ENCODE measurements at regions not wholly inside any gene's neighbourhood (a gene's known extent, or its start where the extent isn't known, plus 50 kb on each side); places are given as distances from the start of the nearest gene placed in this dataset.

DNA sequence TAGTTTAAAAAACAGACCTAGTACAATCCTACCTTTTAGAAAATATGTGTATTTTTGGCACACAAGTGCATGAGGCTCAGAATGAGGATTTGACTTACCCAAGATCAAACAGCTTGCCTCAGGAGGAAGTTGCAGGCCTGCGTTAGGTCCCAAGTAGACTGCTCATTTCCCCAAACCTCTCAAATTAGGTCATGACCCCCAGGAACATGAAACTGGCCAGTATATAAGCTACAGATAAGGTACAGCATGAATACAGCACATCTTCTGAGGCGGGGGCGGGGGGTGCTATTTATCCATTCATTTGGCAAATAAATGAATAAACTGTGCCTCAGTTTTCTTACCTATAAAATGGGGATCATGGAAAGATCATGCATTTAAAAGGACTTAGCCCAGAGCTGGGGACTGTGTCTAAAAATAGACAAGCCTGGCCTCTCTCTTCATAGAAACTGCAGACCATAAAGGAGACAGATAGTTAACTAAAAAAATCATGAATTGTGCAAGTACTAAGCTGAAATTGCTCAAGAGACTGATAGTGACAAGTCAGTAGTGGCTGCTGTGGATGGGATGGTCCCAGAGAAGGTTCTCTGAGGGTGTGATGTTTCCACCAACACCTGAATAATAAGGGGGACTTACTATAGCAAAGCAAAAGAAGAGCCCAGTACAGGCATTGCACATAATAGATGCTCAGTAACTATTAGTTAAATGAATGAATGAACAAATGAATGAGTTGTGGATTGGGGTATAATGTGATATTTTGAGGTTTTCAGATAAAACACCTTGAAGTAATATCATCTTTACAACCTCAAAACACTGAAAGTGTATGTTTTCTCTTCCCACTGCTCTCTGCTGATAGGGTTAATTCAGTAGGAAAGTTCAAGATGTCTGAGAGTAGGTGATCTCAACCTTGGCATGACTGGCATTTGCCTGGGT lies 258.5 kb upstream of the PROK2 start:
- H3K27ac ChIP-seq (ENCODE audit: insufficient read depth, low read length, poor library complexity, severe bottlenecking): no peak overlapping the region
- DNase-seq (no peak), ATAC-seq (ENCODE audit: low read depth in 2 of 2) (no peak)
- Mint-ChIP-seq H3K4me3 (no peak overlapping the region), H3K36me3 (no peaks in the 10 kb centered on the region), H3K9me3 (no peaks in the 10 kb centered on the region), H3K27ac (no peak overlapping the region), H3K4me1 (no peaks in the 10 kb centered on the region), H3K27me3 (peaks cover 14% of the 10 kb centered on the region)
- no peaks in the 10 kb centered on the region for H3K9me3 ChIP-seq (ENCODE audit: control insufficient read depth in 2 of 2, low read length in 2 of 2)
- H3K4me1 ChIP-seq (ENCODE audit: control insufficient read depth, insufficient read depth, low read length, poor library complexity, severe bottlenecking): no peaks in the 10 kb centered on the region
- no peaks in the 10 kb centered on the region for H3K36me3 ChIP-seq (ENCODE audit: control insufficient read depth, insufficient read depth, low read length)
- no peaks in the 10 kb centered on the region for H3K27me3 ChIP-seq (ENCODE audit: control insufficient read depth, insufficient read depth, low read length)
- no peak overlapping the region for H3K4me3 ChIP-seq (ENCODE audit: low read depth, low read length)

DNA sequence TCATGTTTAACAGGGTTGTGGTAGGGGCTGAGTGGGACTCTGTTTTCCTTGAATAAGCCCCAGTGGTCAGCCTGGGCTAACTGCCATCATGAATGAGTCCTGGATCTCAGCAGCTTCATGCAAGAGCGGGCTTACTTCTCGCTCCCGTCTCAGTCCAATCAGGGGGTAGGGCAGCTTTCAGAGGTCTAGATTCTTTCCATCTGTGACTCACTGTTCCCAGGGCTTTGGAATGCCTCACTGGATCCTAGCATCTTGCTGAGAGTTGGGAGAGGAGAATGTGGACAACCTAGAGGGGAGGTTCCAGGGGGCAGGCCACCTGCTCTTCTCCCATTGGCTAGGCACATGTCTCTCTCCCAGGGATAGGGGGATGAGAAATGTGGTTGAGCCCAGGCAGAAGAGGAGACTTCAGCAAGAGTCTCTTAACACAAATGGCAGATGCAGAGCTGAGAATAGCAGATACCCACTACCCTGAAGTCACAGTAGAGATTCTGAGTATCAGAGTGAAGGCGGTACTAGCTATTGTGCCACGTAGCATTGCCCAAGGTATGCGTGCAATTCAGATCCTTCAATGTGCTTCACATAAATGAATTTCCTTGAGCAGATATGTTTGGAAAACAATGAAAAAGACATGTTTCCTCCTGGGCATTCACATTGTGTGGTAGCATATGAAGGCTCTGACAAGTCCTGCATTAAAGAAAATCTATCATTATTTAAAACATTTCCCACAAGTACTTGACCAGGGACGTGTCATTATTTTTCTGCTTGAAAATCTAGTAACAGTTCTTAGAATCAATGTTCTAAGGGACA lies 257.7 kb upstream of the PROK2 start:
- H3K36me3 Mint-ChIP-seq: no peaks in the 10 kb centered on the region
- no peak for DNase-seq
- H3K27ac Mint-ChIP-seq: no peak overlapping the region

DNA sequence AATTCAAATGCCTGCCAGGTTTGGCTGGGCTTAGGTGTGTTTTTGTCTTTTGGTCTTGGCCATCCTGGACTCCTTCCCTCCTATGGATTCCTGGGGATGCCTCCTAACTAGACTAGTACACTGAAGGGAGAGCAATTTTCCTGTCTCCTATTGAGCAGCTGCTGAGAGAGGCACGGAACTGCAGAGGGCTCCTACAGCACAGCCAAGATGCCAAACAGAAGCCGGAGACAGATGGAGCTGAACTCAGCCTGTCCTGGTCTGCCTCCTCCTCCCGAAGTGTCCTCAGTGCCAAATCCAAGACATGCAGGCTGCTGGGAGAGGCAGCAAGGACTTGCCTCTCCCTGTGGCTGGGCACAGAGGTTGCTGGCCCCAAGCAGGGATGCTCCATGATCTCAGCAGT lies 256.6 kb upstream of the PROK2 start:
- no peaks in the 10 kb centered on the region for H3K36me3 ChIP-seq (ENCODE audit: control insufficient read depth, insufficient read depth, low read length)
- peaks cover 18% of the 10 kb centered on the region for H3K27me3 Mint-ChIP-seq
- H3K9me3 Mint-ChIP-seq: peaks cover 0 to 3% (median 0%) of the 10 kb centered on the region in 7 donors
- no peaks in the 10 kb centered on the region for H3K36me3 Mint-ChIP-seq
- no peaks in the 10 kb centered on the region for H3K4me1 ChIP-seq (ENCODE audit: control insufficient read depth, insufficient read depth, low read length, poor library complexity, severe bottlenecking)
- H3K4me3 Mint-ChIP-seq: no peak overlapping the region
- DNase-seq (no peak), ATAC-seq (ENCODE audit: low read depth in 2 of 2) (no peak)
- no peak overlapping the region for H3K4me3 ChIP-seq (ENCODE audit: low read depth, low read length)
- H3K27ac ChIP-seq (ENCODE audit: insufficient read depth, low read length, poor library complexity, severe bottlenecking): no peak overlapping the region
- H3K27me3 ChIP-seq (ENCODE audit: control insufficient read depth, insufficient read depth, low read length): no peaks in the 10 kb centered on the region
- H3K4me1 Mint-ChIP-seq: no peaks in the 10 kb centered on the region
- no peak overlapping the region for H3K27ac Mint-ChIP-seq
- no peaks in the 10 kb centered on the region for H3K9me3 ChIP-seq (ENCODE audit: control insufficient read depth in 2 of 2, low read length in 2 of 2)

More for the DNA sequence above, 257.7 kb upstream of the PROK2 start:
- peaks cover 18% of the 10 kb centered on the region for H3K27me3 Mint-ChIP-seq
- Histone ChIP-seq H3K9me3 (ENCODE audit: control insufficient read depth in 2 of 2, low read length in 2 of 2) (no peaks in the 10 kb centered on the region), H3K27me3 (ENCODE audit: control insufficient read depth, insufficient read depth, low read length) (no peaks in the 10 kb centered on the region), H3K27ac (ENCODE audit: insufficient read depth, low read length, poor library complexity, severe bottlenecking) (no peak overlapping the region), H3K4me3 (ENCODE audit: low read depth, low read length) (no peak overlapping the region), H3K4me1 (ENCODE audit: control insufficient read depth, insufficient read depth, low read length, poor library complexity, severe bottlenecking) (no peaks in the 10 kb centered on the region), H3K36me3 (ENCODE audit: control insufficient read depth, insufficient read depth, low read length) (no peaks in the 10 kb centered on the region)
- H3K4me1 Mint-ChIP-seq: no peaks in the 10 kb centered on the region
- H3K4me3 Mint-ChIP-seq: no peak overlapping the region
- peaks cover 0 to 1% (median 0%) of the 10 kb centered on the region in 7 donors for H3K9me3 Mint-ChIP-seq
- ATAC-seq (ENCODE audit: low read depth in 2 of 2): no peak

DNA sequence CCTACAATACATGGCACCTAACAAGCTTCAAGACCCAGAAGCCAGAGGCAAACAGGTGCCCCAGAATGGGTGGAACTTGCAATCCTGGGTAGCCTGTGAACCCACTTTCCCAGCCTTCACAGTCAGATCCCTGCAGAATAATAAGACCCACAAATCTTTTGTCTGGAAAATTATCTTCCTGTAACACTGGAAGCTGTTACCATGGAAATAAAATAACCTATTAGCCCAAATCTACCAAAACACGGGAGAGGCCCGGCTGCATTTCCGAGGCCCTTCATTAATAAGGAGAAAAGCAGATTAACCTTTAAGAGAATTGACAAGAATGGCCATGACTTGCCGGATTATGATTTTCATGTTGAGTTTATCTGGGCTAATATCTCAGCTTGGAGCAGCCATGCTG lies 256.1 kb upstream of the PROK2 start:
- Histone ChIP-seq H3K36me3 (ENCODE audit: control insufficient read depth, insufficient read depth, low read length) (no peaks in the 10 kb centered on the region), H3K4me1 (ENCODE audit: control insufficient read depth, insufficient read depth, low read length, poor library complexity, severe bottlenecking) (no peaks in the 10 kb centered on the region), H3K27ac (ENCODE audit: insufficient read depth, low read length, poor library complexity, severe bottlenecking) (no peak overlapping the region), H3K4me3 (ENCODE audit: low read depth, low read length) (no peak overlapping the region), H3K27me3 (ENCODE audit: control insufficient read depth, insufficient read depth, low read length) (no peaks in the 10 kb centered on the region), H3K9me3 (ENCODE audit: control insufficient read depth in 2 of 2, low read length in 2 of 2) (no peaks in the 10 kb centered on the region)
- H3K36me3 Mint-ChIP-seq: no peaks in the 10 kb centered on the region
- no peak overlapping the region for H3K27ac Mint-ChIP-seq
- peaks cover 0 to 3% (median 0%) of the 10 kb centered on the region in 7 donors for H3K9me3 Mint-ChIP-seq
- H3K4me3 Mint-ChIP-seq: no peak overlapping the region
- no peaks in the 10 kb centered on the region for H3K4me1 Mint-ChIP-seq
- no peak for ATAC-seq (ENCODE audit: low read depth in 2 of 2)
- peaks cover 18% of the 10 kb centered on the region for H3K27me3 Mint-ChIP-seq
- DNase-seq: no peak

DNA sequence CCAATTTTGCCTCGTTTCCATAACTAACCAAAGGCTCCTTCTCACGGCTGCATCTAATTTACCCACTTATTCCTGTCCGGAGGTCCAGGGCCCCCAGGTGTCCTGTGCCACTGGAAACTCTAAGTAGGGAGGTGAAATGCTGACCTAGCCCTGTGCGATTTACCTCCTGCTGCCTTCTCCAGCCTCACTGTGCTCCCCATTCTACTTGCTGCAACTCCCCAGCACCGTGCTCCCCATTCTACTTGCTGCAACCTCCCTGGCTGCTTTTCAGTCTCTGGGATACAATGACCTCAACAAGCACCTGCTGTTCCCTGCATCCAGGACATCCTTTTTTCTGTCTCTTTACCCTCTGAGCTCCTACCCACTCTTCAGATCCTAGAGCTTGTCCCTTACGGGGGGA lies 254.7 kb upstream of the PROK2 start:
- Histone ChIP-seq H3K36me3 (ENCODE audit: control insufficient read depth, insufficient read depth, low read length) (no peaks in the 10 kb centered on the region), H3K27ac (ENCODE audit: insufficient read depth, low read length, poor library complexity, severe bottlenecking) (no peak overlapping the region), H3K9me3 (ENCODE audit: control insufficient read depth in 2 of 2, low read length in 2 of 2) (no peaks in the 10 kb centered on the region), H3K4me3 (ENCODE audit: low read depth, low read length) (no peak overlapping the region), H3K27me3 (ENCODE audit: control insufficient read depth, insufficient read depth, low read length) (no peaks in the 10 kb centered on the region), H3K4me1 (ENCODE audit: control insufficient read depth, insufficient read depth, low read length, poor library complexity, severe bottlenecking) (no peaks in the 10 kb centered on the region)
- no peak for ATAC-seq (ENCODE audit: low read depth in 2 of 2)
- H3K9me3 Mint-ChIP-seq: peaks cover 0 to 3% (median 0%) of the 10 kb centered on the region in 7 donors
- no peak for DNase-seq
- H3K36me3 Mint-ChIP-seq: no peaks in the 10 kb centered on the region
- H3K4me3 Mint-ChIP-seq: no peak overlapping the region
- H3K27me3 Mint-ChIP-seq: peaks cover 18% of the 10 kb centered on the region
- no peak overlapping the region for H3K27ac Mint-ChIP-seq
- H3K4me1 Mint-ChIP-seq: no peaks in the 10 kb centered on the region

DNA sequence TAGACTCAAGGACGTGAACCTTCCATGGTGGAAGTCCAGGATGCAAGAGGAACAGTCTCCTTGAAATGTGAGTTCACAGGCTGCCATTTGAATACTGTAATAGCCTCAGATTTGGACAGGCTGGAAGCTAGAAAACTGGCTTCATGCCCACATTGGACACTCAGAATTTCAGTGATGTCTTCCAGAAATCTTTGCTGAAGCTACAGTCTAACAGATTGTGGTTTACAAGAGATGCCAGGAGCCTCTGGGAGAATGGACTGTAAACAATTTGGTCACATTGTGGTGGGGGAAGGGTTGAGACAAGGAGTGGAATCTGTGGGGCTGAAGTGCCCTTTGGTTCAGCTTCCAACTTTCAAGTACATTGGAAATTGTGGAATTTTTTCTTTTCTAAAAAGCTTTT lies 252.0 kb upstream of the PROK2 start:
- Histone ChIP-seq H3K27ac (ENCODE audit: insufficient read depth, low read length, poor library complexity, severe bottlenecking) (no peak overlapping the region), H3K4me1 (ENCODE audit: control insufficient read depth, insufficient read depth, low read length, poor library complexity, severe bottlenecking) (no peaks in the 10 kb centered on the region), H3K36me3 (ENCODE audit: control insufficient read depth, insufficient read depth, low read length) (no peaks in the 10 kb centered on the region), H3K9me3 (ENCODE audit: control insufficient read depth in 2 of 2, low read length in 2 of 2) (no peaks in the 10 kb centered on the region), H3K4me3 (ENCODE audit: low read depth, low read length) (no peak overlapping the region), H3K27me3 (ENCODE audit: control insufficient read depth, insufficient read depth, low read length) (no peaks in the 10 kb centered on the region)
- no peak for ATAC-seq (ENCODE audit: low read depth in 2 of 2)
- no peak for DNase-seq
- peak overlapping the region in 1 of 4 donors; percentile 47 for H3K4me3 Mint-ChIP-seq
- H3K36me3 Mint-ChIP-seq: no peaks in the 10 kb centered on the region
- peaks cover 17% of the 10 kb centered on the region for H3K27me3 Mint-ChIP-seq
- H3K27ac Mint-ChIP-seq: no peak overlapping the region
- H3K9me3 Mint-ChIP-seq: peaks cover 0 to 4% (median 0%) of the 10 kb centered on the region in 7 donors
- no peaks in the 10 kb centered on the region for H3K4me1 Mint-ChIP-seq

DNA sequence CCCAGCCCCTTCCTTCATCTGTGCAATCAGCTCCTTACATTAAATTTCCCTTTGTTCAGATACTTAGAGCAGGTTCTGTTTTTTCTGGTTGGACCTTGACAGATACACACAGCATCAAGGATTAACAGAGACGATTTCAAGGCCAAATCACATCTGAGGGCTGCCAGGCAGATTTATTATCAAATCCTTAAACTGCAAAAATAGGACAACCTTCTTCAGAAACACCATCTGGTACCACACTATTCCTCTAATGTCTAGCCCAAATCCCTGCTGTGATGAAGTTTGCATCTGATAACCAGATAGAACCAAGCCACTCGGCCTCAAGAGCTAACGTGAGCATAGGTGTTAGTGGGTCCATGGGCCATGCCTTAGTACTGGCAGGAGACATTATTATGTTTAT lies 250.7 kb upstream of the PROK2 start:
- Histone ChIP-seq H3K36me3 (ENCODE audit: control insufficient read depth, insufficient read depth, low read length) (no peaks in the 10 kb centered on the region), H3K9me3 (ENCODE audit: control insufficient read depth in 2 of 2, low read length in 2 of 2) (no peaks in the 10 kb centered on the region), H3K27me3 (ENCODE audit: control insufficient read depth, insufficient read depth, low read length) (no peaks in the 10 kb centered on the region), H3K4me1 (ENCODE audit: control insufficient read depth, insufficient read depth, low read length, poor library complexity, severe bottlenecking) (no peaks in the 10 kb centered on the region), H3K27ac (ENCODE audit: insufficient read depth, low read length, poor library complexity, severe bottlenecking) (no peak overlapping the region), H3K4me3 (ENCODE audit: low read depth, low read length) (no peak overlapping the region)
- DNase-seq (no peak), ATAC-seq (ENCODE audit: low read depth in 2 of 2) (no peak)
- Mint-ChIP-seq H3K4me3 (no peak overlapping the region), H3K36me3 (no peaks in the 10 kb centered on the region), H3K27me3 (peaks cover 15% of the 10 kb centered on the region), H3K9me3 (peaks cover 0 to 4% (median 2%) of the 10 kb centered on the region in 7 donors), H3K4me1 (no peaks in the 10 kb centered on the region), H3K27ac (no peak overlapping the region)
